Liver (tissue), 8 donors: ENCODE measurements at regions not wholly inside any gene's neighbourhood (a gene's known extent, or its start where the extent isn't known, plus 50 kb on each side); places are given as distances from the start of the nearest gene placed in this dataset.

Experiments used
- DNase-seq: peaks from one replicate; pipeline ENCODE4 v3.0.0-alpha.2; 2017; ENCODE audit warnings: low spot score
- H3K27ac ChIP-seq, 2 donors: one replicate each; pipeline ENCODE4 v1.7.0; 2013; ENCODE audit warnings: inconsistent platforms in 2 of 2, low read length in 2 of 2, control low read depth in 1 of 2, low read depth in 1 of 2, mild to moderate bottlenecking in 1 of 2
- H3K27me3 ChIP-seq, 4 donors: one replicate each; pipeline versions ENCODE4 v1.6.1 to v1.7.0; 2013; ENCODE audit warnings: low read length in 3 of 4, inconsistent platforms in 1 of 4, mild to moderate bottlenecking in 1 of 4, moderate library complexity in 1 of 4; ENCODE audit not compliant: control insufficient read depth in 4 of 4, insufficient read depth in 4 of 4
- H3K36me3 ChIP-seq, 4 donors: one replicate each; pipeline versions ENCODE4 v1.6.1 to v1.7.0; 2013; ENCODE audit warnings: low read length in 3 of 4, mild to moderate bottlenecking in 3 of 4, low read depth in 1 of 4, moderate library complexity in 1 of 4; ENCODE audit not compliant: control insufficient read depth in 4 of 4, insufficient read depth in 3 of 4
- H3K4me1 ChIP-seq, 4 donors: one replicate each; pipeline versions ENCODE4 v1.6.1 to v1.7.0; 2013; ENCODE audit warnings: low read length in 3 of 4, mild to moderate bottlenecking in 3 of 4, moderate library complexity in 1 of 4; ENCODE audit not compliant: control insufficient read depth in 4 of 4, insufficient read depth in 4 of 4
- H3K4me3 ChIP-seq, 3 donors: one replicate each; pipeline versions ENCODE4 v1.6.1 to v1.7.0; 2013; ENCODE audit warnings: low read length in 3 of 3, control low read depth in 1 of 3, low read depth in 1 of 3, mild to moderate bottlenecking in 1 of 3
- H3K9ac ChIP-seq, 2 donors: one replicate each; pipeline ENCODE4 v1.7.0; 2013; ENCODE audit warnings: low read length in 2 of 2, mild to moderate bottlenecking in 2 of 2, moderate library complexity in 2 of 2, control low read depth in 1 of 2, low read depth in 1 of 2
- H3K9me3 ChIP-seq, 4 donors: one replicate each; pipeline versions ENCODE4 v1.6.1 to v1.7.0; 2013; ENCODE audit warnings: low read length in 3 of 4; ENCODE audit not compliant: control insufficient read depth in 4 of 4
- CTCF ChIP-seq: fragments of 150-350 bp; IDR thresholded peaks from 2 replicates; pipeline ENCODE4 v1.5.1; 2017; ENCODE audit warnings: improper control_type of control experiment, low read depth, low read length; ENCODE audit not compliant: missing input control
- FOXA1 ChIP-seq: IDR thresholded peaks from 2 replicates; pipeline ENCODE4 v1.6.1; 2016; ENCODE audit warnings: antibody characterized with exemption
- FOXA2 ChIP-seq: IDR thresholded peaks from 2 replicates; pipeline ENCODE4 v1.6.1; 2016; ENCODE audit warnings: antibody characterized with exemption
- HNF4G ChIP-seq: IDR thresholded peaks from 2 replicates; pipeline ENCODE4 v1.6.1; 2016; ENCODE audit warnings: antibody characterized with exemption
- MAX ChIP-seq: IDR thresholded peaks from 2 replicates; pipeline ENCODE4 v1.6.1; 2016; ENCODE audit warnings: antibody characterized with exemption
- NR2F2 ChIP-seq: IDR thresholded peaks from 2 replicates; pipeline ENCODE4 v1.6.1; 2016; ENCODE audit warnings: antibody characterized with exemption
- RAD21 ChIP-seq, 2 donors: IDR thresholded peaks; 2 replicates each; pipeline ENCODE4 v1.6.1; 2016; ENCODE audit warnings: antibody characterized with exemption in 2 of 2, mild to moderate bottlenecking in 2 of 2
- REST ChIP-seq: IDR thresholded peaks from 2 replicates; pipeline ENCODE4 v1.6.1; 2016; ENCODE audit warnings: antibody characterized with exemption, mild to moderate bottlenecking
- RXRA ChIP-seq, 2 donors: IDR thresholded peaks; 2 replicates each; pipeline ENCODE4 v1.6.1; 2017 to 2018; ENCODE audit warnings: antibody characterized with exemption in 2 of 2, mild to moderate bottlenecking in 1 of 2
- SP1 ChIP-seq: IDR thresholded peaks from 2 replicates; pipeline ENCODE4 v1.6.1; 2018; ENCODE audit warnings: antibody characterized with exemption, mild to moderate bottlenecking
- TAF1 ChIP-seq: conservative IDR thresholded peaks from 2 replicates; pipeline ENCODE4 v1.6.1; 2016; ENCODE audit warnings: antibody characterized with exemption, mild to moderate bottlenecking
- ZBTB33 ChIP-seq: IDR thresholded peaks from 2 replicates; pipeline ENCODE4 v1.6.1; 2016; ENCODE audit warnings: antibody characterized with exemption
- WGBS: extraction: QIAGEN DNeasy Blood & Tissue Kit; methylation state at CpG from one replicate; pipeline ENCODE4 v1.1.7; 2013; 5-methylcytosine and 5-hydroxymethylcytosine counted together
- donor health status: healthy.
- donor health status: healthy.
- donor health status: healthy.
- donor health status: healthy.
- donor health status: healthy.

- Histone ChIP-seq H3K4me1 (peaks cover 0 to 15% (median 6%) of the 10 kb centered on the region in 4 donors), H3K4me3 (no peak overlapping the region), H3K9me3 (no peaks in the 10 kb centered on the region), H3K27ac (no peak overlapping the region), H3K36me3 (no peaks in the 10 kb centered on the region), H3K9ac (no peak overlapping the region), H3K27me3 (no peaks in the 10 kb centered on the region)
- TF ChIP-seq REST (no peak), SP1 (no peak), HNF4G (no peak), ZBTB33 (no peak), CTCF (no peak), FOXA1 (no peak), RAD21 (IDR thresholded peaks at IDR 0.05) (no peak), NR2F2 (no peak), TAF1 (no peak), MAX (no peak), RXRA (IDR thresholded peaks at IDR 0.05) (no peak)
- WGBS: 83% methylated on average over 18 of the region's 18 CpGs
- DNase-seq: no peak
These were observed 165.6 kb downstream of the INHBB start for GRCh38 chr2:120511536-120511935.

GRCh38 chr2:120511947-120512710 is 166.2 kb downstream of the INHBB start:
- Histone ChIP-seq H3K36me3 (no peaks in the 10 kb centered on the region), H3K27me3 (no peaks in the 10 kb centered on the region), H3K4me1 (peaks cover 0 to 20% (median 11%) of the 10 kb centered on the region in 4 donors), H3K4me3 (no peak overlapping the region), H3K27ac (no peak overlapping the region), H3K9ac (no peak overlapping the region), H3K9me3 (no peaks in the 10 kb centered on the region)
- WGBS: 90% methylated on average over 19 of the region's 19 CpGs
- TF ChIP-seq FOXA2 (no peak), REST (no peak)
- DNase-seq: no peak
